GM12892 (cell line): ENCODE measurements at regions not wholly inside any gene's neighbourhood (a gene's known extent, or its start where the extent isn't known, plus 50 kb on each side); places are given as distances from the start of the nearest gene placed in this dataset.
"Not testable (repeated sequence)": the region's sequence is repeated elsewhere in the genome, so short reads cannot be mapped to it uniquely, and the experiment has no call there.

Source experiments
- POLR2A ChIP-seq: IDR thresholded peaks from 2 replicates; pipeline ENCODE4 v1.6.1; 2011; ENCODE audit warnings: low read depth, low read length, control low read depth
- POLR2AphosphoS5 ChIP-seq: IDR thresholded peaks from 2 replicates; pipeline ENCODE4 v1.6.1; 2011; ENCODE audit warnings: low read depth, low read length, control low read depth
- TAF1 ChIP-seq: IDR thresholded peaks from 2 replicates; pipeline ENCODE4 v1.6.1; 2011; ENCODE audit warnings: low read depth, mild to moderate bottlenecking, control low read depth, low read length, borderline replicate concordance

- TF ChIP-seq POLR2AphosphoS5, POLR2A, TAF1: not testable (repeated sequence)
These were observed 311.6 kb downstream of the PCDH11X start for GRCh38 chrX:92090756-92091155.
